AG10803 (cell line): ENCODE measurements at regions not wholly inside any gene's neighbourhood (a gene's known extent, or its start where the extent isn't known, plus 50 kb on each side); places are given as distances from the start of the nearest gene placed in this dataset.

Experiments
- DNase-seq: peaks from one replicate; pipeline ENCODE4 v3.0.0; 2010; ENCODE audit warnings: low read depth
- H3K4me3 ChIP-seq: 2 replicates; pipeline ENCODE4 v1.5.1; 2011; ENCODE audit warnings: mild to moderate bottlenecking, low read length, control low read depth
- CTCF ChIP-seq: conservative IDR thresholded peaks from 2 replicates; pipeline ENCODE4 v1.5.1; 2011; ENCODE audit warnings: mild to moderate bottlenecking, low read length, control low read depth, inconsistent platforms

GRCh38 chr14:44783901-44784300 is 177.8 kb downstream of the KLHL28 start:
- no peak for TF ChIP-seq CTCF
- no peak overlapping the region for H3K4me3 ChIP-seq
- DNase-seq: no peak

- H3K4me3 ChIP-seq: no peak overlapping the region
- TF ChIP-seq CTCF: no peak
- peak; percentile 56 for DNase-seq
Measured at GRCh38 chr14:44782775-44783238, 178.9 kb downstream of the KLHL28 start.

GRCh38 chr14:44780989-44781388 is 180.8 kb downstream of the KLHL28 start:
- no peak for DNase-seq
- H3K4me3 ChIP-seq: no peak overlapping the region
- no peak for TF ChIP-seq CTCF

GRCh38 chr14:44778604-44779003 is 183.1 kb downstream of the KLHL28 start:
- no peak for TF ChIP-seq CTCF
- DNase-seq: peak; percentile 51
- H3K4me3 ChIP-seq: no peak overlapping the region

- no peak for DNase-seq
- no peak overlapping the region for H3K4me3 ChIP-seq
- TF ChIP-seq CTCF: no peak
Measured at GRCh38 chr14:44777584-44777983, 184.2 kb downstream of the KLHL28 start.

GRCh38 chr14:44775248-44775647 is 186.5 kb downstream of the KLHL28 start:
- no peak for DNase-seq
- no peak for TF ChIP-seq CTCF
- H3K4me3 ChIP-seq: no peak overlapping the region

GRCh38 chr14:44774396-44774795 is 187.4 kb downstream of the KLHL28 start:
- DNase-seq: no peak

More at GRCh38 chr14:44774396-44774795, 187.4 kb downstream of the KLHL28 start:
- H3K4me3 ChIP-seq: no peak overlapping the region
- no peak for TF ChIP-seq CTCF
